ENCODE measurements at regions not wholly inside any gene's neighbourhood (a gene's known extent, or its start where the extent isn't known, plus 50 kb on each side); places are given as distances from the start of the nearest gene placed in this dataset.

DNA sequence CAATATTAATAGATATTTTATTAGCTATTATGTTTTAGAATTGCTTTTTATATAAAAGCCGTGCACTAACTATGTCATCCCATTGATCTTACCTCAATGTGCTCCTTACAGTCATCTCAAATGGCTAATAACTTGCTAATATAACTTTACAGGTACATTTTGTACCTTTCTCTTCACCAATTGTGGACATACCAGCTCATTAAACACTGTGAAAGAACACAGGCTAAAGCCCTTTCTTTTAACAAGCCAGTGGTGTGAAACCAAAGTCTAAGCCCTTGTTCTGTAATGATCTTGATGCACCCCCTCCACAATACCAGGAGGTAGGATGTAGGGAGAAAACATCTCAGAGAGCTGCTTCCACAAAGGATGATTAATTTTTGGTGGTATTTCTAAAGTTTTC is 675.3 kb upstream of the USP15 start:
- TF ChIP-seq, protein P1, sequence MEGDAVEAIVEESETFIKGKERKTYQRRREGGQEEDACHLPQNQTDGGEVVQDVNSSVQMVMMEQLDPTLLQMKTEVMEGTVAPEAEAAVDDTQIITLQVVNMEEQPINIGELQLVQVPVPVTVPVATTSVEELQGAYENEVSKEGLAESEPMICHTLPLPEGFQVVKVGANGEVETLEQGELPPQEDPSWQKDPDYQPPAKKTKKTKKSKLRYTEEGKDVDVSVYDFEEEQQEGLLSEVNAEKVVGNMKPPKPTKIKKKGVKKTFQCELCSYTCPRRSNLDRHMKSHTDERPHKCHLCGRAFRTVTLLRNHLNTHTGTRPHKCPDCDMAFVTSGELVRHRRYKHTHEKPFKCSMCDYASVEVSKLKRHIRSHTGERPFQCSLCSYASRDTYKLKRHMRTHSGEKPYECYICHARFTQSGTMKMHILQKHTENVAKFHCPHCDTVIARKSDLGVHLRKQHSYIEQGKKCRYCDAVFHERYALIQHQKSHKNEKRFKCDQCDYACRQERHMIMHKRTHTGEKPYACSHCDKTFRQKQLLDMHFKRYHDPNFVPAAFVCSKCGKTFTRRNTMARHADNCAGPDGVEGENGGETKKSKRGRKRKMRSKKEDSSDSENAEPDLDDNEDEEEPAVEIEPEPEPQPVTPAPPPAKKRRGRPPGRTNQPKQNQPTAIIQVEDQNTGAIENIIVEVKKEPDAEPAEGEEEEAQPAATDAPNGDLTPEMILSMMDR (IDR thresholded peaks at IDR 0.05; ENCODE audit: insufficient read depth, low read length, poor library complexity, severe bottlenecking), result no peak
- TF ChIP-seq EZH2phosphoT487 (conservative IDR thresholded peaks at IDR 0.05; ENCODE audit: low read length), result no peak
